HG03064 (cell line): ENCODE measurements at regions not wholly inside any gene's neighbourhood (a gene's known extent, or its start where the extent isn't known, plus 50 kb on each side); places are given as distances from the start of the nearest gene placed in this dataset.

Experiments
- ATAC-seq: cut with Tn5 transposase; IDR thresholded peaks from one replicate; pipeline ENCODE4 v1.9.1; 2021; ENCODE audit warnings: low read depth; ENCODE audit not compliant: unreplicated experiment

DNA sequence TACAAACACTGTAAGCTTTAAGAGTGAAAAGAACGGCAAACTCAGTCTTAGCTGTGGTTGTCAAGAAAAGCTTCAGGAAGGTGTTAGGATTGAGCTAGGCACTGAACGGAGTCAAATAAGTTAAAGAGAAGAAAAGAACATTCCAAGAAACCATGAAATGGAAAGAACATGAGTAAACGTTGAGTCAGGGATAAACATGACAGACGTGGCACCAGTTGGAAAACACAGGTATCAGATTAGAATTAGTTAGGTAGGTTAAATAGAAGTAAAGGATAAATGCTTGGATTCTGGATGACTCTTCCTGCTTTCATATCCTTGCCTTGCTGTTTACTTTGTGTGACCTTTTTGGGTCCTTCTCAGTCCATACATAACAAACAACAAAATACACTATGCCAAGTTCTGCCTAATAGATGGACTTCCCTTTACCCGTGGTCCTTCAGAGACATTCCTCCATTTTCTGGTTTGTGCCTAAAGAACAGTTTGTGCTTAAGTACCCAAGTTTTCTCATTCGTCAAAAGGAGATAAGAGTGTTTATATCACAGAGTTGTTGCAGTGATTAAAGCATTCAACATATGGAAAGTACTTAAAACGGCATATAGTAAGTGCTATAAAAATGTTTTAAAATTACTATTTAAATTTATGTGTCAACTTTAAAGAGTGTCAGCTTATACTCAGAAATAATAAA is 446.9 kb downstream of the TMA16 start:
- ATAC-seq: no peak

DNA sequence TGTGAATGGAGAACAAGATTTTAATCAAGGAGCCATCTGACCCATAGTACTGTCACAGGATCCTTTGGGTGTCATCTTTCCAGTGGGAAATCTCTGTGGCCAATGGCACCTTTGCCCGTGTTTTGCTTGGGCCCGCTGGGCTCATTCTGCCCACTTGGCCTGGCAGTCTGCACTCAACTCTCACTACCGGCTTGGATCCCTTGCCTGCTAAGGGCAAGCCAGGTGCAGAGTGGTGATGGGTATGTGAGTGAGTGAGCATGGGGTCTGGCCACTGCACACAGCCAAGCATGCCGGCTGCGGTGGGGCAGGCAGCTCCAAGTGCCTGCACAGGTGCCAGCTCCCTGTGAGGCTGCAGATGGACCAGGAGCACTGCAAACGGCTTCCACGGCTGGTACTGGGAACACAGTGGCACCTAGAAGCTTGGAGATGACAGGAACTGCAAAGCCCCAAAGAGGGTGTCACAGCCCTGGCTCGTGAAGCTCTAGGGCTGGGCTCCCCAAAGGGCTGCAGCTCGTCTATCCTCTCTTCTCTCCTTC is 454.5 kb downstream of the TMA16 start:
- ATAC-seq: no peak

DNA sequence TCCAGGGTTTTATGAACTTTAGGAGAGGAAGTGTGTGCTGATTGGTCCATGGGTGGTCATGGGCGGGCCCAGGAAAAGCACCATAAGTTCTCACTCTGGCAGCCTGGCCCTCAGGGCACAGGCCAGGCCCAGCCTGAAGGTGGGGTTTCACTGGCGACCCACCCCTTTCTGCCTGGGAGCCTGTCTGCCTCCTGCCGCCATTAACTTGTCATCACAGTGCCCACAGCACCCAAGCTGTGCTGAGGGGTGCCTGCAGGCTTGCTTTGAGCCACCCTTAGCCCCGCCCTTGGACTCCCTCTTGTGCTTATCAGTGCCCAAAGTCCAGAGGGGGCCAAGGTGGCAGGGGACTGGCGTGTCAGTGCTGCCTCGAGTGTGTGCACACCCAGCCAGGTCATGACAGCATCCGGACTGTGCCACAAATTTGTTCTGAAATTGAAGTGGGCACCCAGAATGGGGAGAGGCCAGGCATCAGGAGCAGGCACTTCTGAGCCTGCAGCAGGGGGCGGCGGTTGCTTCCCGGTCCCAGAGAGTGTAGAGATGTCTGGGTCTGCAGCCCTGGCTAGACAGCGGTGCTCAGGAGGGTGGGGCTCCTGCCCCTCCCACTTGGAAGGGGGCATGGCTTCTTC is 455.6 kb downstream of the TMA16 start:
- no peak for ATAC-seq

DNA sequence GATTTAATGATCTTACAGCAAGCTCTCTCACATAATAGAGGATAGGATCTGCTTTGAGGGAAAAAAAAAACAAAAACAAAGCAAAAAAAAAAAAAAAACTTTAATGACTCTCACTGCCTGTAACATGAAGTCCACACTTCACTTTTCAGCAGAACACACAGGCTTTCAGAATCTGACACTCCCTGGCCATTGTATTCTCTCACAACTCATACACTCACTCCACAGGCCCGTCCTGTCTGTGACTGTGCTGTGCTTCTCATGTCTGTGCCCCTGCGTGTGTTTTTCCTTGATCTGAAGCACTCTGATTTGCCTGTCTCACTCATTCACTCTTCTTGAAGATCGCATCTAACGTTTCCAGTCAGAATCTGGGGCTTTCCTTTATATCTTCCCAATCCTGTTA is 460.8 kb downstream of the TMA16 start:
- no peak for ATAC-seq

DNA sequence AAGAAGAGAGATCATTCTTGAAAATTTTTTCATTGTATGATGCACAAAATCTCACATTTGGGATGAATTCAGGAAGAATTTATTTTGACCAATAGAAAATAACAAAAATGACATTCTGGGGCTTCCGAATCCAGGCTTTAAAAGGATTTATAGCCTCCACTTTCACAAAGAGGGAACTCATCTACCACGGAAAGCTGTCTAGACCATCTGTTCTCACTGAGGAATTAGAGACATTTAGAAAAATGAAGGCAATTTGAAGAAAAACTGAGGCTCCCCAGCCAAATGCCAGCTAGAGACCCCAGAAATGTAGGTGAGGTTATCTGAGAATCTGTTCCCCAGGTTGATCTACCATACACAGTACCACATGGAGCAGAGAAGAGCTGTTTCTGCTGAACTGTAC is 464.3 kb downstream of the TMA16 start:
- ATAC-seq: no peak

DNA sequence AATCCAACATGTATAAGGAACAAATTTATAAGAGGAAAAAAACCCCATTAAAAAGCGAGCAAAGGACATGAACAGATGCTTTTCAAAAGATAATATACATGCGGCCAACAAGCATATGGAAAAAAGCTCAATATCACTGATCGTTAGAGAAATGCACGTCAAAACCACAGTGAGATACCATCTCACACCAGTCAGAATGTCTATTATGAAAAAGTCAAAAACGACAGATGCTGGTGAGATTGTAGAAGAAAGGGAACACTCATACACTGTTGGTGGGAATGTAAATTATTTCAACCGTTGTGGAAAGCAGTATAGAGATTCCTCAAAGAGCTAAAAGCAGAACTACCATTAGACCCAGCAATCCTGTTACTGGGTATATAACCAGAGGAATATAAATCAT is 465.4 kb downstream of the TMA16 start:
- no peak for ATAC-seq

DNA sequence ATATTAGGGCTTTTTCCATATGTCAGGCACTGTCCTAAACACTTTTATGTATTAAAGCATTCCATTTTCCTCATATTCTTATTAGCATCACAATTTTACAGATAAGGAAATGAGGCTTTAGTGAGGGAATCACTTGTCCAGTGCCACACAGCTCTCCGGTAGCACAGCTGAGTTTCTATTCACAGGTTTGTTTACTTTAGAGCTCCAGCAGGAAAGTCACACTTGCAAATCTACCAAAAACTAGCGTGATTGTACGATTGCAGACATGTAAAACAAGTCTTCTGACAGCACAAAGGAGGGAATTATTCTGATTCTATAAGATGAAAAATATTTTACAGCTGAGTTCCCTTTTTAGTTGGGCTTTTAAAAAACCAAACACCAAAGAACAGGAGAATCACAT is 472.1 kb downstream of the TMA16 start:
- ATAC-seq: no peak

DNA sequence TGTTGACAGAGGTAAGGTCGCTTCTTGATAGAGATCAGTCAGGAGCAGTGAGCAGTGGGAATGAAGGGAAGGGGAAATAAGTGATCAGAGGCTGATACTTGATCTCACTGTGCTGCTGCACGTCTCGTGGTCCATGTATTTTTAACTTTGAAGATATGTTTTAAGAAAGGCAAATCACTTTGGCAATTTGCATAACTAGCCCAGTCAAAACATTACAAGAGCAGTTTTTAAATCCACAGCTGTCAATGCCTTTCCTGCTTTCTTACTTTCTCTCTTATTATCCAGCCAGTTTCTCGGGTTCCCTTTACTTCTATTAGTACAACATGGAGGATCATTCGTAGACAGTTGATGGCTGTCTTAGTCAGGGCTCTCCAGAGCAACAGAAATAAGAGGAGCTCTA is 472.8 kb downstream of the TMA16 start:
- no peak for ATAC-seq

DNA sequence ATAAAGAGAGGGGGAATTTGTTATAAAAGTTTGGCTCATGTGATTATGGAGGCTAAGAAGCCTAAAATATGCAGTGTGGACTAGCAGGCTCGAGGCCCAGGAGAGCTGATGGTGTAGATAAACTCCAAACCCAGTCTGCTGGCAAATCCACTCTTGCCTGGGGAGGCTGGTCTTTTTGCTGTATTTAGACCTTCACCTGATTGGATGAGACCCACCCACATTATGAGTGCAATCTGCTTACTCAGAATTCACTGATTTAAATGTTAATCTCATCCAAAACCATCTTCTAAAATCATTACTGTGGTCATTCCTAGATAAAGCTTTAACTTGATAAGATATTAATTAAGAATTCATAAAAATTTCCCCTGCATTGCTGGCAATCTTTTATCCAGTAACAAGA is 473.2 kb downstream of the TMA16 start:
- ATAC-seq: no peak

DNA sequence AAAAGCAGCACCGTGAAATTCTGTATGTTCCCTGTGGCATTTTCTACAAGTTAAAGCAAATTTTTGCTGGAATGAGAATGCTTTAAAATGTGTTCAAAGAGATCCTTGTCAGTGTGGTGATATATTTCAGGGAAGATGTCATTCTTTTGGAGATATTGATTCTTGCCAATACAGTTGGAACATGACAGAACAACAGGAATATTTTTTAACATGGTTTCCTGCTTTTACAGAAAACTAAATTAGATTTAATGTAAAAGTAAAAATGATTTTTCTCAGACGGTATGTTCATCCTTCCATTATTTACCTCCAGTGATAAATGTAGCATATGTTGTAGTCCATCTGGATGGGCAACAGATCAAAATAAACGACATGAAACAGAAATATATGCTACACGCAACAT is 474.8 kb downstream of the TMA16 start:
- ATAC-seq: no peak

DNA sequence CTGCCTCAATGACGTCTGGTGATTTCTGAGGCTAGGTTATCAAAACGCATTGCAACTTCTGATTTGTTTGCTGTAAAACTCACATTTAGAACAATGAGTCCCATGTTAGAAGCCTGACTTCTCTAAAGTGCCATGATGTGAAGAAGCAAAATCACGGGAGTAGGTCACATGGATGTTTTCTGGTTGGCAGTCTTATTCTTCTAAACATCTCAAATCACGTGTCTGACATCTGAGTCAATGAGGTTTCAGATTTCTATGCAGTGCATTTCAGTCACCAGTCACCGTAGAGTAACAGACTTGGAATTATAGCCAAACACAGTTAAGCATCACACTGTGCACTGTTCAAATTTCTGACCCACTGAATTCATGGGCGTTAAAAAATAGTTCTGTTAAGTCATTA is 482.1 kb downstream of the TMA16 start:
- no peak for ATAC-seq

DNA sequence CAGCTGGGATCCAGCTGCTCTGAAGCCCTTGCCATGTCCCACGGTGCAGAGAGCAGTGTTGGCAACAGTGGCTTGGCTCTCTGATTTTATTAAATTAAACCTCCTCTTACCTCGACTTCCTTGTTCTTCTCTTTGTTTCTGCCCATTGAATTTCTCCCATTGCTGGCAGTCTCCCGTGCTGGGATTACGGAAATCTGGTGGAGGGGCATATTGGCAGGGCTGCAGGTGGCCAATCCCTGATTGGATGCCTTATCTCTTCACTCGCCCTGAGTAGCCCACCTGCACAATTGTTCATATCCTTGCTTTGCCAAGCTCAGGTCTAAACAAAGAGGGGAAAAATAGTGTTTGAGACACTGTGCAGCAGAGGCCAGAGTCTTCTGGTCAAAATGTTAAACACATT is 493.9 kb downstream of the TMA16 start:
- no peak for ATAC-seq

DNA sequence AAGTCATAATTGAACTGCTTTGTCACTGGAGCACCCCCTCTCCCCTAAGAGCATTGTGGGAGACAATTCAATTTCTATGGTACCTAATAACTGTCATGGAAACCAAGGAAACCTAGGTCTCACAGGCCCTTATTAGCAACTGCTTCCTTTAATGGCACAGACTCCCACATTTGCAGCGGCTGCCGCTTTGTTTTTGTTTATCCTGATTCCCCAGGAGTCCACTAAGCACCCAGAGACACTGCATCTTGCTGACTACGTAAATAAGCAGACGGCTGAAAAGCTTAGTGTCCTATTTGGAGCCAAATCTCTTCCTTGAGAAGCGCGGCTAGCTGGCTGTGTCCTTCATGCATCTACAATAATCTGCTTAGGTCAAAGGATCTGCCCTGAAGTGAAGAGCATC is 494.4 kb downstream of the TMA16 start:
- ATAC-seq: no peak

DNA sequence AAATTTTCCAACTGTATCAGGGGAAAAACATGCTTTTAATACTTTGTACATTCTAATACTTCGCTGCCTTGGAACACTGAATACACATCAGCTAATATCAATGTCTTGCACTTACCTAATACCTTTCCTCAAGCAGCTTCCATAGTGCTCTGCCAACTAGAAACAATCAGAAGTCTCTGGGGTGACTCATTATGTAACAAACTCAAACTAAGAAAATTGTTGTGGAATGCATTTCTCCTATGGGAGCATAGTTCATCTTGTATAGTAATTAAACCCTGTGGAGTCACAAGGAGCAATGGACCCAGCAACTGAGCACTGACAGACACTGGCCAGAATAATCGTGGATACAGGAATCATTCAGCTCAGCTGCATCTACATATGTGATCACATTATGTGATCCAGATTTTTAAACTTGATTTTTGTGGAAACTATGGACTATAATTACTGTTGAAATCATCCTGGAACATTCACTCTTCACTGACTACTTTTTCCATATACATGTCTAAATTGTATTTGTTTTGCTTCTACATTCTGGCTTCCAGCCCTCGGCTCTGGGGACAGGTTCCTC is 496.9 kb downstream of the TMA16 start:
- no peak for ATAC-seq

DNA sequence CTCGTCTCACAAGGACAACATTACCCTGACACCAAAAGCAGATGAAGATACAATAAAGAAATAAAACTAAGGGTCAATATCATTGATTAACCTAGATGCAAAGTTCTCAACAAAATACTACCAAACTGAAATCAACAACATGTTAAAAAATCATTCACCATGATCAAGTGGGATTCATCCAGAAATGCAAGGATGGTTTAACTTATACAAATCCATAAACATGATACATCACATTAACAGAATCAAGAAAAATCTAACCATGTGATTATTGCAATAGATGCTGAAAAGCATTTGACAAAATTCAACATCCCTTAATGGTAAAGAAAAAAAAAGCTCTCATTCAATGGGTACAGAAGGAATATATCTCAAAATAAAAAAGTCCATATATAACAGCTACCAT is 514.9 kb downstream of the TMA16 start:
- ATAC-seq: no peak

DNA sequence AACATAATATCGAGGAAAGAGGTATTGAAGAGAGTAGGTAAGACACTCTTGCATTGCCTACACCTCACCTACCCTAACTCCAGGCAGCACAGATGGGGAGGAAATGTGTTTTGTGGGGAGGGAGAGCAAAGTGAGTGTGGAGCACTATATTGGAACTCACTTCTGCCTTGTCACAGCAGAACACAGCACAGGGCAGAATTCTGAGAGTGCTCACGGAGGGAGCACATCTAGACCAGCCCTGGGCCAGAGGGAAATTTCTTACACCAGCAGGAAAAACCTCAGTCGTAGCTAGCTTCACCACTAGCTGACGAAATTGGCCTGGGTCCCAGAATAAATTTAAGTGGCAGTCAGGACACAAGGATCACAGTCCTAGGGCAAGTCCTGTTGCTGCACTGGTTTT is 517.3 kb downstream of the TMA16 start:
- no peak for ATAC-seq

DNA sequence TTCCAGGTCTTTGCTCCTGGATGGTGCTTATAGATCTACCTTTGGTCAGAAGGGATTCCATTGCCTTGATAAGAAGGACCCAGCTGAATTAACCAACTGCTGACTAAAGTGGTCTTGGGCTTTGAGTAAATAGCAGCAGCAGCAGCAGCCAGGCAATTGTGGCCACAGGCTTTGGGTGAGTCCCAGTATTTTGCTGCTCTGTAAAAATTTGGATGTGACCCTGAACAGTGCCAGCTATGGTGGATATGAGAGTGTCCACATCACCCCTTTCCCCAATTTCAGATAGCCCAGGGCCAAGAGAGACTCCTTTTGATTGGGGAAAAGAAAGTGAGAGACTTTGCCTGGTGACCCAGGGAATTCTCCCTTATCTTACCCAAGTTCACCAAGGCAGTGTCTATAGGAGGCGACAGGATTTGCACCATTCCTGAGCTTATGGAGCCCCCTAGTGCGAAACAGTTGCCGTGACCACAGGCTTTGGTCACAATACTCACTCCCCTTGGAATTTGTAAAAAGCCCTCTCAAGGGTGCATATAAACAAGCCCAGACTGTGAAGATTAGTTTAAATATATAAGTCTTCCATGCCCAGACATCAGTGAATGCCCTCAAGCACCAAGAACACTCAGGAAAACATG is 518.0 kb downstream of the TMA16 start:
- ATAC-seq: no peak

DNA sequence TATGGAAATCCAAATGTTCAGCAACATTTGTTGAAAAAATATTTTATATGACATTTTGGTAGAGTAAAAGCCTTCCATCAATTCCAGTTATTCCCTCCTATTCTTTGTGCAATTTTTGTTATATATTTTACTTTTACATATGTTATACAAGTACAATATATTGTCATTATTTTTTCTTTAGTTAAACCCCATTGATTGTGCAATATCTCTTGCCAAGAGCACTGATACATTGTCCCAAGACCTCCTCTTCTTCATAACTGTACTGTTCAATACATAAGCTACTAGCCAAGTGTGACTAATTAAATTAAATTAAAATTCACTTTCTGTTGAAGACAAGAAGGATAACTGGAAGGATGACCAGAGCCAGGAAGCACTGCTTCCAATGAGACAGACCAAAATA is 527.5 kb downstream of the TMA16 start:
- ATAC-seq: no peak

DNA sequence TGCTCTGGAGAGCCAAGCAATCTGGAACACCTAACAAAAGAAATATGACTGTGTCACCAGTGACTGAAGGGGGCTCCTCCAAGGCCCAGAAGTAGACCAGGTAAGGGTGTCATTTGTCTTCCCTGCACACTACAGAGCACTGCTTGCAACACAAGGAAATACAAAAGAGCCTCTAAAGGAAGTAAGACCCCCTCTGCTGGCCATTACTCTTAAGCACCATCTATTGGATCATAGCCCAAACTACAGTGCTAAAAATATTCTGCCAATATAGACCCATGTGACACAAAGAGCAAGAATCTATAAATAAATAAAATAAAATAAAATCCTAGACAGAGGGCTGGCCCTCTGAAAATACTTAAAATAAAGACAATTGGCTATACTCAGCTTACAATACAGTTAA is 528.7 kb downstream of the TMA16 start:
- no peak for ATAC-seq

DNA sequence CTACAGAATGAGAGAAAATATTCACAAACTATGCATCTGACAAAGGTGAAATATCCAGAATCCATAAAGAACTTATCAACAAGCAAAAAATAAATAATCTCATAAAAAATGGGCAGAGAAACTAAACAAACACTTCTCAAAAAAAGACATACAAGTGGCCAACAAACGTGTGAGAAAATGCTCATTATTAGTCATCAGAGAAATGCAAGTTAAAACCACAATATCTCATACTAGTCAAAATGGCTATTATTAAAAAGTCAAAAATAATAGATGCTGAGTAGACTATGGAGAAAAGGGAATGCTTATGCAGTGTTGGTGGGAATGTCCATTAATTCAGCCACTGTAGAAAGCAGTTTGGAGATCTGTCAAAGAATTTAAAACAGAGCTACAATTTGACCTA is 533.3 kb downstream of the TMA16 start:
- no peak for ATAC-seq

DNA sequence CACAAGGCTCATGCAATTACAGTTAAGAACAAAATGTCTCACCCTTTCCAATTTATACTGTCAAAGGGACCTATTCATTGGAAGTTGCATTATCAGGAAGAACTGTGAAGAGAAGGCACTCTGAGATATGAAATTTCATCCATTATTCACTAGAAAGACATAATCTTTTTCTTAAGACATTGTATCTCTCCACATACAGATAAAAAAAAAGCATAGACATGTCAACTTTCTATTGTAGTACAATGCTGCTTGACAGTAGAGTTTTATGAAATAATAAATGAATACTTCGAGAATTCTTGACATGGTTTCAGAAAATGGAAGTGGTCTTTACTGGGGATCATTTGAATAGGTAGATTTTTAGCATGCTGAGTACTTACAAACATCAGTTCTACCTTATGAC is 545.0 kb downstream of the TMA16 start:
- no peak for ATAC-seq
